ENCODE measurements at regions not wholly inside any gene's neighbourhood (a gene's known extent, or its start where the extent isn't known, plus 50 kb on each side); places are given as distances from the start of the nearest gene placed in this dataset.

DNA sequence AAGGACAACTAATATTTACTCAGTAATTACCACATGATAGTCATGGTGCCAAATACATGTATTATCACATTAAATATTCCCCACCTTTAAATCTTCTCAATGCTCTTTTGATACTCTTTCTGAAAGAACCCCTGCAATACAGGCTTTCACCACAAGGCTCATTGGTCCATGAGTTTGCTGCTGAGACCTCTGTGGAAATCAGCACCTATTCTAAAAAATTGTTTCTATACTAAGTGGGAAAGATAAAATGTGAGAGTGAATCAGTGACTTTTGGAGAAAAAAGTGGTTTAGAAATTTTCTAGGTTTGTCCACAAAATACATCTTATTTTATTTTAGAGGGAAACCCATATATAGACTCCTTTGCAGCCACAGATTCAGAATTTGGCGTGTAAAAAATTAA lies 257.3 kb downstream of the ZIC3 start:
- TF ChIP-seq, protein P1, sequence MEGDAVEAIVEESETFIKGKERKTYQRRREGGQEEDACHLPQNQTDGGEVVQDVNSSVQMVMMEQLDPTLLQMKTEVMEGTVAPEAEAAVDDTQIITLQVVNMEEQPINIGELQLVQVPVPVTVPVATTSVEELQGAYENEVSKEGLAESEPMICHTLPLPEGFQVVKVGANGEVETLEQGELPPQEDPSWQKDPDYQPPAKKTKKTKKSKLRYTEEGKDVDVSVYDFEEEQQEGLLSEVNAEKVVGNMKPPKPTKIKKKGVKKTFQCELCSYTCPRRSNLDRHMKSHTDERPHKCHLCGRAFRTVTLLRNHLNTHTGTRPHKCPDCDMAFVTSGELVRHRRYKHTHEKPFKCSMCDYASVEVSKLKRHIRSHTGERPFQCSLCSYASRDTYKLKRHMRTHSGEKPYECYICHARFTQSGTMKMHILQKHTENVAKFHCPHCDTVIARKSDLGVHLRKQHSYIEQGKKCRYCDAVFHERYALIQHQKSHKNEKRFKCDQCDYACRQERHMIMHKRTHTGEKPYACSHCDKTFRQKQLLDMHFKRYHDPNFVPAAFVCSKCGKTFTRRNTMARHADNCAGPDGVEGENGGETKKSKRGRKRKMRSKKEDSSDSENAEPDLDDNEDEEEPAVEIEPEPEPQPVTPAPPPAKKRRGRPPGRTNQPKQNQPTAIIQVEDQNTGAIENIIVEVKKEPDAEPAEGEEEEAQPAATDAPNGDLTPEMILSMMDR (IDR thresholded peaks at IDR 0.05; ENCODE audit: low read depth, low read length) = no peak
- DNase-seq (ENCODE audit: low read depth in 1 of 2, low spot score in 1 of 2) = no peak
- no peaks in the 10 kb centered on the region for H3K4me1 ChIP-seq (ENCODE audit: low read depth)

DNA sequence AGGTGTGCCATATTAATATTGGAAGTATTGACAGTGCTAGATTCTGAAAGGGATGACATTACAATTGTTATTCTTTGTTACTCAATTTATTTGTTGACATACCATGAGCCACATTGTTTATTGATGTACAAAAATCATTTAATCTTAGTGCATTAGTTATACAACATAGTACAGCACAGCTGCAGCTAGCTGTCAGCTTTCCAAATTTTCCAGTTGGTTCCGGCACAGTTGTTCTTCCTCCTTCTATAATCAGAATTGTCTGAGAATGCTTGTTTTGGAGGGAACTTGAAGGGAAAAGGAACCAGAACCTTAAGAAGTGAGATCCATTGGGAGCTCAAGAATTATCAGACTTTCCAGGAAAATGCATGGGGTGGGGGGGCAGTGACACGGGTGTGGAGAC lies 281.4 kb downstream of the ZIC3 start:
- no peak for DNase-seq (ENCODE audit: low read depth in 1 of 2, low spot score in 1 of 2)

More for the DNA sequence above, 257.3 kb downstream of the ZIC3 start:
- H3K4me3 ChIP-seq = no peak overlapping the region
- no peaks in the 10 kb centered on the region for H3K36me3 ChIP-seq
- no peak overlapping the region for H3K27ac ChIP-seq
- H3K9me3 ChIP-seq (ENCODE audit: low read depth) = no peaks in the 10 kb centered on the region
- H3K27me3 ChIP-seq = no peaks in the 10 kb centered on the region

DNA sequence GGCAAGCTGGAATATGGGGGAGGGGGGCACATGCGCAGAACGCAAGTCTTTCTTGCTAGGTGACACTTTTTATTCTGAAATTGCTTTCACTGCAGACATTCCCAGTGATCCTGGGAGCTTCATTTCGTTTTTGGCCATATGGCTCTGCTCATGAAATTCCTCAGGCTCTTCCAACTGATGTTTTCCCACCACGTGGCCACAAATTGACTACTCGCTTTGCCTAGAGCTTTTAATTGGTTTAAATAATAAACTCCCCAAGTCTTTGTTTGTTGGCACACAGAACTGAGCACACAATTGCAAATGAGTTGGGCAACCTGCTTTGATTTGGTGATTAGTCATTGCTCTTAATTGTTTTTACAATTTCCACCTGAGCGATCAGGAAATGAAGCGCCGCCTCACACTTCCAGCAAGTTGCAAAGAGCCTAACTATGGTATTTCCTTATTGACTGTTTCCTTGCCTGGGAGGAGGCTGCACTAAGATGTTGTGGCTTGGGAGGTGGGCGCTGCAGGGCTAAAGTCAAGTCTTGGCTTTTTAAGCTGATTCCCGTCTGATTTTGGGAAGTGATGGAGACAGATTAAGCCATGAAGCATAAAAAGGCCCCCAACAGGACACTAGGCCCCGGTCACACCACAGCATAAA lies 282.5 kb downstream of the ZIC3 start:
- Histone ChIP-seq H3K27me3 (no peaks in the 10 kb centered on the region), H3K36me3 (no peaks in the 10 kb centered on the region), H3K9me3 (ENCODE audit: low read depth) (no peaks in the 10 kb centered on the region), H3K27ac (no peak overlapping the region), H3K4me3 (no peak overlapping the region), H3K4me1 (ENCODE audit: low read depth) (no peaks in the 10 kb centered on the region)
- no peak for DNase-seq (ENCODE audit: low read depth in 1 of 2, low spot score in 1 of 2)
- TF ChIP-seq, protein P1 (IDR thresholded peaks at IDR 0.05; ENCODE audit: low read depth, low read length) = no peak

More for the DNA sequence above, 281.4 kb downstream of the ZIC3 start:
- H3K36me3 ChIP-seq = no peaks in the 10 kb centered on the region
- TF ChIP-seq, protein P1 (IDR thresholded peaks at IDR 0.05; ENCODE audit: low read depth, low read length) = no peak
- no peaks in the 10 kb centered on the region for H3K4me1 ChIP-seq (ENCODE audit: low read depth)
- no peaks in the 10 kb centered on the region for H3K9me3 ChIP-seq (ENCODE audit: low read depth)
- H3K4me3 ChIP-seq = no peak overlapping the region
- H3K27ac ChIP-seq = no peak overlapping the region
- H3K27me3 ChIP-seq = no peaks in the 10 kb centered on the region

DNA sequence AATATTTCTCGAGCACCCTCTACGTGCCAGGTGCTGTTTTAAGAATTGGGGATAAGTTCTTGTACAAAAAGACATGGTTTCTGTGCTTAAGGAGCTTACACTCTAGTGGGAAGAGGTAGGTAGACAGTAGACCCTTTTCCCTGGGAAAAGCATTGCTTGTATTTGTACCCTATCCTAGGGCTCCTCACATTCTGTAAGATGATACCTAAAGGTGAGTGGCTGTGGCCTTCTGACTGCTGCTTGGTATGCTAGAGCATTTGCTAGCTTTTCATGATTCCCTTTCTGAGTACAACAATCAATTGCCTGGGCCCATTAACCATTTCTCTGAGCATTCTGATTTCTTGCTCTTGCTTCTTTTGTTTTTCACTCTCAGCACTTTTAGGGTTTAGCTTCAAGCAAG lies 286.6 kb downstream of the ZIC3 start:
- Histone ChIP-seq H3K4me1 (ENCODE audit: low read depth) (no peaks in the 10 kb centered on the region), H3K27ac (no peak overlapping the region), H3K9me3 (ENCODE audit: low read depth) (no peaks in the 10 kb centered on the region), H3K36me3 (no peaks in the 10 kb centered on the region), H3K27me3 (no peaks in the 10 kb centered on the region), H3K4me3 (no peak overlapping the region)
- DNase-seq (ENCODE audit: low read depth in 1 of 2, low spot score in 1 of 2) = no peak
- TF ChIP-seq, protein P1 (IDR thresholded peaks at IDR 0.05; ENCODE audit: low read depth, low read length) = no peak

DNA sequence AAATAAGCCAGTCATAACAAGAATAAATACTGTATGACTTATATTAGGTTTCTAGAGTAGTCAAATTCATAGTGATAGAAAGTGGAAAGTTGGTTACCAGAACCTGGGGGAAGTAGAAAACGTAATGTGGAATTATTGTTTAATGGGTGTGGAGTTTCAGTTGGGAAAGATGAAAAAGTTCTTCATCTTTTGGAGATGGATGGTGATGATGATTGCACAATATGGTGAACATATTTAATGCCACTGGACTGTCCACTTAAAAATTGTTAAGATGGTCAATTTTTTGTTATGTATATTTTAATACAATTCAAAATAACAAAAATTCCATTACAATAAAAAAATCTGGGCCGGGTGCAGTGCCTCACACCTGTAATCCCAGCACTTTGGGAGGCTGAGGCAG lies 289.6 kb downstream of the ZIC3 start:
- Histone ChIP-seq H3K9me3 (ENCODE audit: low read depth) (no peaks in the 10 kb centered on the region), H3K36me3 (no peaks in the 10 kb centered on the region), H3K27me3 (no peaks in the 10 kb centered on the region), H3K4me1 (ENCODE audit: low read depth) (no peaks in the 10 kb centered on the region), H3K27ac (no peak overlapping the region), H3K4me3 (no peak overlapping the region)
- DNase-seq (ENCODE audit: low read depth in 1 of 2, low spot score in 1 of 2) = no peak
- TF ChIP-seq, protein P1 (IDR thresholded peaks at IDR 0.05; ENCODE audit: low read depth, low read length) = no peak

Measured in cardiac muscle cell (in vitro differentiated cells and primary cell).